GM12891 (cell line): ENCODE measurements at regions not wholly inside any gene's neighbourhood (a gene's known extent, or its start where the extent isn't known, plus 50 kb on each side); places are given as distances from the start of the nearest gene placed in this dataset.

Experiments
- POLR2A ChIP-seq: IDR thresholded peaks from 2 replicates; pipeline ENCODE4 v1.6.1; 2011; ENCODE audit warnings: low read depth, low read length, control low read depth
- POLR2AphosphoS5 ChIP-seq: IDR thresholded peaks from 2 replicates; pipeline ENCODE4 v1.6.1; 2011; ENCODE audit warnings: low read depth, low read length, control low read depth
- SPI1 ChIP-seq: IDR thresholded peaks from 2 replicates; pipeline ENCODE4 v1.6.1; 2011; ENCODE audit warnings: low read depth, low read length, control low read depth
- TAF1 ChIP-seq: IDR thresholded peaks from 2 replicates; pipeline ENCODE4 v1.6.1; 2011; ENCODE audit warnings: low read depth, low read length, control low read depth

DNA sequence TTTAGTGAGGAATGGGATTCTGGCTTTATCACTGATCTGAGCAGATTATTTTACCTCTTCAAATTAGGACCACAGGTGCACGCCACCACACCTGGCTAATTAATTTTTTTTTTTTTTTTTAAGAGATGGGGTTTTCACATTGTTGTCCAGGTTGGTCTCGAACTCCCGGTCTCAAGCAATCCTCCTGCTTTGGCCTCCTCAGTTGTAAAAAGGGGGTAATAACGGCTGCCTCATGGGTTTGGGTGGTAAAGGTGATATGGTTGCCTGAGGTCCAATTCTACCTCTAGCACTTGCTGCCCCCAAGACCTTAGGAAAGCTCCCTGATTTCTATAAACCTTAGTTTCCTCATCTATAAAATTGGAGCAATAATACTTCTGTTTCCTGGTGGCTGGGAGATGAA, 130.7 kb upstream of the HS3ST2 start:
- TF ChIP-seq POLR2A (no peak), POLR2AphosphoS5 (no peak), TAF1 (no peak), SPI1 (no peak)
